Suprapubic skin (tissue), 4 donors: ENCODE measurements at regions not wholly inside any gene's neighbourhood (a gene's known extent, or its start where the extent isn't known, plus 50 kb on each side); places are given as distances from the start of the nearest gene placed in this dataset.

Experiments used
- POLR2A ChIP-seq, 2 donors: fragments of 450-650 bp; IDR thresholded peaks; one replicate each; pipeline ENCODE4 v1.6.1; 2017; ENCODE audit warnings: antibody characterized with exemption in 2 of 2, mild to moderate bottlenecking in 2 of 2, moderate library complexity in 2 of 2
- POLR2AphosphoS5 ChIP-seq, 3 donors: sonication (generic); formaldehyde crosslinking; IDR thresholded peaks; one replicate each; pipeline ENCODE4 v1.6.1; 2017; ENCODE audit warnings: antibody characterized with exemption in 3 of 3
- TF ChIP-seq, protein P1 (sequence below), 2 donors: fragments of 200-600 bp in 1 of 2; fragments of 450-650 bp in 1 of 2; sonication (generic) in 1 of 2; IDR thresholded peaks; one replicate each; pipeline ENCODE4 v1.5.1; 2016 to 2019; ENCODE audit warnings: antibody characterized with exemption in 2 of 2, mild to moderate bottlenecking in 1 of 2, moderate library complexity in 1 of 2

DNA sequence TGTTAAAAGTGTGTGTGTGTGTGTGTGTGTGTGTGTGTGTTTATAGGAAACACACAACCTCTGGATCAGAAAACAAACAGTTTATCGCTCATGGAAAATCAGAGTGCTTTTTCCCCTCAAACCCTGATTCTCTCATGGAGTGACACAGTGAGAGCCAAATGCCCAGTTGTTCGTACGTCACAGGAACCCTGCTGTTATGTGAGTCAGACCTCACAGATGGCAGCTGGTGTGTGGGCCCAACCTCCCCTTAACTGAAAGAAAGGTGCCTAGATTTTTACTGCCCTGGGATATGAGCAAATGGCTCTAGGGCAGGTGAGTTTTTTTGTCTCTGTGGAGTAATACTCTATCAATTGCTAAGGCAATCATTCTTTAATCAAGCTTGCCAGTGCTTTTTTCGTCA is 1788.1 kb downstream of the BRINP3 start:
- TF ChIP-seq, protein P1, sequence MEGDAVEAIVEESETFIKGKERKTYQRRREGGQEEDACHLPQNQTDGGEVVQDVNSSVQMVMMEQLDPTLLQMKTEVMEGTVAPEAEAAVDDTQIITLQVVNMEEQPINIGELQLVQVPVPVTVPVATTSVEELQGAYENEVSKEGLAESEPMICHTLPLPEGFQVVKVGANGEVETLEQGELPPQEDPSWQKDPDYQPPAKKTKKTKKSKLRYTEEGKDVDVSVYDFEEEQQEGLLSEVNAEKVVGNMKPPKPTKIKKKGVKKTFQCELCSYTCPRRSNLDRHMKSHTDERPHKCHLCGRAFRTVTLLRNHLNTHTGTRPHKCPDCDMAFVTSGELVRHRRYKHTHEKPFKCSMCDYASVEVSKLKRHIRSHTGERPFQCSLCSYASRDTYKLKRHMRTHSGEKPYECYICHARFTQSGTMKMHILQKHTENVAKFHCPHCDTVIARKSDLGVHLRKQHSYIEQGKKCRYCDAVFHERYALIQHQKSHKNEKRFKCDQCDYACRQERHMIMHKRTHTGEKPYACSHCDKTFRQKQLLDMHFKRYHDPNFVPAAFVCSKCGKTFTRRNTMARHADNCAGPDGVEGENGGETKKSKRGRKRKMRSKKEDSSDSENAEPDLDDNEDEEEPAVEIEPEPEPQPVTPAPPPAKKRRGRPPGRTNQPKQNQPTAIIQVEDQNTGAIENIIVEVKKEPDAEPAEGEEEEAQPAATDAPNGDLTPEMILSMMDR (IDR thresholded peaks at IDR 0.05): no peak
- TF ChIP-seq POLR2A (IDR thresholded peaks at IDR 0.05) (no peak), POLR2AphosphoS5 (IDR thresholded peaks at IDR 0.05) (no peak)
